Ureter (tissue), 1 donor: ENCODE measurements at regions not wholly inside any gene's neighbourhood (a gene's known extent, or its start where the extent isn't known, plus 50 kb on each side); places are given as distances from the start of the nearest gene placed in this dataset.
A peak's percentile ranks its signal among the peaks of the same experiment; 100 is the strongest.

Experiments used
- DNase-seq: peaks from one replicate; pipeline ENCODE4 v3.0.0-alpha.2; 2020; ENCODE audit warnings: low spot score
- donor health status: DM: yes; HTN: yes; CAD: no.

DNA sequence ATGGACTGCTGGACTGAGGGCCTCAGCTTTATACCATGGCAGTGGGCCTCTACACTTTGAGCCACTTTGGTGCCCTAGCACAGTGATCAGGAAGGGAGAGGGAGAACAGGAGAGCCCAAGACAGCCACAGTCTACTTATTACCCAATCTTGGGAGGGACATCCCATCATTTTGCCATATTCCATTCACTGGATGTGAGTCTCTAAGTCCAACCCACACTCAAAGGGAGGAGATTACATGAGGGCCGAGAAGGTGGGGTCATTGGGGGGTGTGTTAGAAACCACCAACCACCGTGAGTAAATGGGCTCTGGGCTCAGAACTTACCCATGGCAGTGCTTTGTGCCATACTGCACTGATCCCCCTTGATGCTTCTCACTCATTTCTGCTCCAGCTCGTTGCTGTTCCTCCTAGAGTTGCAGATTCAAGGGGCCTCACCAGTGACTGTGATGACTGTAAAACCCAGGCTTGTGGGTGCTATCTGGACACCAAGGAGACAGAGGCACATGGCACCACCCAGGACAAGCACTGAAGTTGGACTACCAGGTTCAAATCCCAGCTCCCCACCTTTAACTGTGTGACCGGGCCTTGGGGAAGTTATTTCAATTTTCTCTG is 97.6 kb upstream of the RAB6C start:
- DNase-seq = no peak

DNA sequence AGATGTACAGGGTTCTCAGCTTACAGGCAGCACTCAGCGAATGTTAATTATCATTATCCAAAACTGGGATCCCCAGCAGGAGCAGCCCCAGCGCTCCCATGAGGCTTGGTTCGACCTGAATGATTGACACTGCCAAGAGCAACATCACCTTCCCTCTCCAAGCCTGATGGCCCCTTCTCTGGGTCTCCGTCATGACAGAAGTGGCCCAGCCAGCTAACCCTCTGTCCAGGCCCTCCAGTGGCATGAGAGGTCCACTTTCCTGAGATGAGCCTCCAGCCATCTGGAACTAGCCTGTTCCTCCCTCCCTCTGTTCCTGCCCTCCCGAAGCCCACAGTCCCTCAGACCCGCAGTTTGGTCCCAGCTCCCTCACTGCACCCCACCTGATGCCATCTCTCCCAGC is 97.0 kb upstream of the RAB6C start:
- no peak for DNase-seq

DNA sequence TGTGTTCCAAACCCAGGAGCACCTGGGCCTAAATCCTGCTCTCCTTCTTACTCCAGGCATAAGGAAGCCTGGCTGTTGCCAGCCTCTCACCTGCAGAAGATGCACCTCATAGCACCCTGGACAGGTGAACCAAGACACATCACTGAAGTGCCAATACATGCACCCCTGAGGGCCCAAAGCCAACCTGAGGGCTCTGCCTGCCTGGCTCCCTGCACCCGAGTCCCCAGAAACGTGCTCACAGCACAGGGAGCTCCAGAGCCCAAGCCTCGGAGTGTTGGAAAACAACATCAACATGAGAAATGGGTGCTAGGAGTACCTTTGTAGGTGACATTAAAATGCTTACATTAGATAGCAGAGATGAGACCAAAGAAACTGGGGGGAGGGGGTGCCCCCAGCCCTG is 96.3 kb upstream of the RAB6C start:
- DNase-seq = no peak

DNA sequence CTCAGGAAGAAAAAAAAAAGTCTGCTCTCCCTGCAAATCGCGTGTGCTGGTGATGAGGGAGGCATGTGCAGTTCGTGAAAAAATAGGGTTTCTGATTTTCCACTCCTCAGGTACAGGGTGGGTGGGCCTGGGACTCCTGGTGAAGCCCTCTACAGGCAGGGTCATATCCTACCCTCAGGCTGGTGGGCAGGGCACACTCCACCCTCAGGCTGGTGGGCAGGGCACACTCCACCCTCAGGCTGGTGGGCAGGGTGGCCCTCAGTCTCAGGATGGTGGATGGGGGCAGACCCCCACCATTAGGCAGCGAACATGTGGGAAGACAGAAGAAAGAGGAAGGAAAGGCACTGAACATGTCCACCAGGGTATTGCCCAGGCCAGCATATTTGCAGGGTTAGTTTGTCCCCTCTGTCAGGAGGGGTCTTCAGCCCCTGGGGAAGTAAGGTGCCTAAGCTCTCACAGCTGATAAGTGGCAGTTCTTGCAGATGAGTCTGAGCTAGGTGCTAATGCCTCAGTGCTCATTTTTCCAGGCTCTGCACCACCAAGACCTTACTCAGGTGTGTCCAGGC is 95.2 kb upstream of the RAB6C start:
- no peak for DNase-seq

DNA sequence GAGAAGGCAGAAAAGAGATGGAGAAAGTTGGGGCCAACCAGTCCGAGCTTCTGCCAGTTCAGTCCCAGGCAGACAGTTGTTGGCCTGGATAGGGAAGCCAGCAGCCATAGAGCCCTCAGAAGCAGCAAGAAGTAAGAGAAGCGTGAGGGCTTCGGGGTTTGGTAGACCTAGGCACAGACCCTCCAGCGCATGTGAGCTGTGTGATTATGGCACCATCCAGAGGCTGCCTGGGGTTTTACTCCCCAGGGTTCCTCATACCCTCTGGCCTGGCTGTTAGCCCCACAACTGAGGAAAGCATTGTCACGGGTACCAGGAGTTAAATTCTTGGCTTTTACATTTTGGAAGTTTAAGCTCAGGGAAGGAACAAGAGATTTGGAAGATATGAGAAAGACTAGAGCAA is 93.7 kb upstream of the RAB6C start:
- DNase-seq = no peak

DNA sequence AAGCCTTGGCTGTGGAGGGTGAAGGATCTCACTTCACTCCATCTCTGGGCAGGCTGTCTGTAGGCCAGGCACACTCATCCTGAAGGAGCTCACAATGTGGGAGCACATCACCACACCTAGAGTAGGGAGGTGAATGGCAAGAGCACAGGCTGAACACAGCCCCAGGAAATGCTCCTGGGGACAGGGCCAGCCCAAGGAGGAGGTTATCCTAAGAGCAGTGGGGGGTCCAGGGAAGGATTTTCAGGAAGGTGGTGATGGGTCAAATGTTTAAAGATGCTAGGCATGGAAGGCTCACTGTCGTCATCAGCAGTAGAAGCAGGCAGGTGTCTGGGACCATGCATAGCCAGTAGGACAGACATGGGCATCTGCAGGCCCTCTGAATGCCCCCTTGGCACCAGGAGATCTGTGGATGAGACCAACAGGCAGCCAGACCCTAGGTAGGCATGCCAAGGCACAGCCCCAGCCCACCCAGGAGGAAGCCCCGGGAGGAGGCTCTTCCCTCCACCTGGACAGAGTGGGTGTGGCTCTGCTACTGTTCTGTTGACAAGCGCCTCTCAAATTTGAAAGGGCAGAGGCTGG is 91.7 kb upstream of the RAB6C start:
- no peak for DNase-seq

DNA sequence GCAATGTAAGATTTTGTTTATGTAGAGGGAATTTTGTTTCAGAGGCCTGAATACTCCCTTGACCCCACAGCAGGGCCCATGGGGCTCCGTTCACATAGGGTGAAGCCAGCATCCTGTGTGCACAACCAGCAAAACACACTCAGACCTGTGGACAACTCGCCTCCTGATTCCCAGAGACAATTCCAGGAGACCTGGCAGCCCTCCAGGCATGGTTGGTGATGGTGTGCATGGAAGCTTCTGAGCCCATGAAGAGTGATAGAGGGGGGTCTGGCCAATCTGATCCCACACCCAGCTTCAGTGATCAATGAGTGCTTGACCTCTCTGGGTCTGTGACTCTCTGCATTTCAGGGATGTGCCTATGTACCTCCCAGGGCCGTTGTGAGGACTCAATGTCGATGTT is 91.0 kb upstream of the RAB6C start:
- no peak for DNase-seq

DNA sequence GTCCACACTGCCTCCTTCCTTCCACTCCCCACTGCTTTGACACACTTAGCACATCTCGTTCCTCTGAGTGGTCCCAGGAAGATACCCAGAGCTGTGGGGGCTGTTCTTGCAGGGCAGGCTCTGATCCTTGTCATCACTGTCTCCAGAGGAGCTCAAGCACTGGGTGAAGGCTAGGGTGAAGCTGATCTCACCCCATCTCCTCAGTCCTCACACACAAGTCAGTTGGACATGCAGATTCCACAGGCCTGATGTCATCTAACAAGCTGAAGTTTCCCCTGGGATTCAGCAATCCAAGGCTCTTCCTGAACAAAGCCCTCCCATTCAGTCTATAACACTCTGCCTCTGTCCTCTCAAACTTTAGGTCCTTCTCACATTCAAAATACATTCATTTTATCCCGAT is 90.6 kb upstream of the RAB6C start:
- no peak for DNase-seq

DNA sequence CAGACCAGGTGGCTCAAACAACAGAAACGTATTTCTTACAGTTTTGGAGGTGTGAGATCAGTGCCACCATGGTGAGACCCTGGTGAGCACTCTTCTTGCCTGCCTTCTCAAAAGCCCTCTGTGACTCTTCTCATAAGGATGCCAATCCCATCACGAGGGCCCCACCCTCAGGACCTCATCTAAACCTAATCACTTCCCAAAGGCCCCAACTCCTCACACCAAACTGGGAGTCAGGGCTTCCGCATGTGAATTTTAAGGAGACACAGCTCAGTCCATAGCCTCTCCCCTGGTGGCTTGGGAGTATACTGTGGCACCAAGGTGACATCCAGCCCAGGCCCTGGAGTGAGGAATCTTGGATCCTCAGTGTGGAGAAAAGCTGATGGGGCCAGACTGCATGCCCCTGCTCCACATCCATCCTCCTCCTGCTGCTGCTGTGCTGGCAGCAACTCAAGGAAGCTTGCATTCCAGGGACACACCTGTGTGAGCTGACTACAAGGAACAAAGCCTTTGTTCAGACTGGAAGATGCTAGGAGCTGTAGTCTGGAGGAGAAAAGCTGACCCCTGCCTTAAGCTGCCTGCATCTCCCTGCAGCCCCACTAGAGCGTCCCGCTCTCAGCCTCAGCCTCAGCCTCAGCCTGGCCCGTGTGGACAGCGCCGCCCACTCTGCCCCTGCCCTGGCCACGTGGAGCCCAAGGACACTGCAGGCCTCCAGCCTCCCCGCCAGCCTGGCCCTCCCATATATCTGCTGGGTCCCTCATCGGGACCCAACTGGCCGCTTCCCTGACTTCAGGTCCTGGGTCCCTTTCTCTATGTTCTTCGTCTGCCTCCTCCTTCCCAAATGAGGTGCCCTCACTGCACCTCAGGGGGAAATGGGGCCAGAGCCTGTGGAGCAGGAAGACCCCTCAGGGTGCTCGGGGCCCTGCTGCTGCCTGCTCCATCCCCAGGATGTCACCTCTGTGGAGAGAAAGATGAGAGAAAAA is 87.8 kb upstream of the RAB6C start:
- no peak for DNase-seq

DNA sequence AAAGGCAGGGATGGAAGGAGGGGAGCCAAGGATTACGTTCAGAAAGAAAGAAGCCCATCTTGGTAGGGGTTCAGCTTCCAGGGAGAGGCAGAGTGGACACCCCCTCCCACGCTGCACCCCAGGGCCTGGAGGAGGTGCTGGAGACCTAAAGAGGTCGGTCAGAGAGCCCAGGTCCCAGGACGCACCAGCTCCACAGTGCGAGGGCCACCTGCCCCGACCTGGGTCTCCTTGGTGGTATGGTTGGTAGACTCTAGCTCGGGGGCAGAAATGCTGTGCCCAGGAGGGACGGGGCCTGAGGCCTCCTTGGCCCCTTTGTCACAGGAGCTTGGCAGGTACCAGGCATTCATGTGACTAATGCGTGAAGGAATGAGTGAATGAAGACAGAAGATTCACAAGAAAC is 87.1 kb upstream of the RAB6C start:
- no peak for DNase-seq

DNA sequence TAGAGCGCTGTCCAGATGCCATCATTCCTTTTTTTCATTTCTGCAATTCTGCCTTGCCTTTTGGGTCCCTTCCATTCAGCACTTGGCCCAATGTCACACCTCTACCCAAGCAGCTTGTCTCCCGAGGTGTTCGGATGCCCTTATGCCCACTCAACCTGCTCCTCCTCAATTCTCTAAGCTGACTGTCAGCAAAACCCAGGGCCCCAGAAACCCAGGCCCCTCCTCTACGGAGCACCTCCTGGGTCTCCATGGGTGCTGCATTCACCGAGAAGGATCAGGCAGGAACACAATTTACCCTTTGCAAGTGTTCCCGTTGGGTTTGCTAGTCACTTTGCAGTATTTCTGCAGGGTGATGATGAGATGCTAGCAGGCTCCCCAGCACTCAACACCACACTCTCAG is 86.7 kb upstream of the RAB6C start:
- DNase-seq = no peak

DNA sequence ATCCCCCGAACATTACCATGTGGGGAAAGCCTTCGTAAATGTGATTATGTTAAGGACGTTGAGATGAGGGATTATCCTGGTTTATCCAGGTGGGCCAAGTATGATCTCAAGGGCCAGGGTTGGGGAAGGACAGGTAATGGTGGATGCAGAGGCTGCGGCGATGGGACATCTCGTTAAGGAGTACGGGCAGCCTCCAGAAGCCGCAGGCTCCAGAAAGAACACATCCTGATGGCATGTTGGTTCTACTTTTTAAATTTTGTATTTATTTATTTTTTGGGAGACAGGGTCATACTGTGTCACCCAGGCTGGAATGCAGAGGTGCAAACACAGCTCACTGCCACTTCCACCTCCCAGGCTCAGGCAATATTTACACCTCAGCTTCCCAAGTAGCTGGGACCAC is 86.2 kb upstream of the RAB6C start:
- DNase-seq = no peak

DNA sequence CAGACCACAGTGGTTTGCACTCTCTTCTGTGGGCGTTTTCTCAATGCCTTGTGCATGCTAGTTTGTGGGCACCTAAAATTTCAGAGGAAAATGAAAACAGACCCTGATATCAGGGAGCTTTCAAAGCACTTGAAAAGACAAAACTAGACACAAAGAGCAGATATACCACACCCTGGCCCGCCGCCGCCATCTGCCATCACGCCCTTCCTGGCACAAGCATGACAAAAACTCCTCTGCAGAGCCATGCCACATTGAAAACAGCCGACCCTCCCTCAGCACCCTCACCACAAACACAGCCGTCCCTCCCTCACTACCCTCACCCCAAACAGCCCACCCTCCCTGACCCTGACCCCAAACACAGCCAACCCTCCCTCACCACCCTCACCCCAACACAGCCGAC is 84.8 kb upstream of the RAB6C start:
- DNase-seq = no peak

DNA sequence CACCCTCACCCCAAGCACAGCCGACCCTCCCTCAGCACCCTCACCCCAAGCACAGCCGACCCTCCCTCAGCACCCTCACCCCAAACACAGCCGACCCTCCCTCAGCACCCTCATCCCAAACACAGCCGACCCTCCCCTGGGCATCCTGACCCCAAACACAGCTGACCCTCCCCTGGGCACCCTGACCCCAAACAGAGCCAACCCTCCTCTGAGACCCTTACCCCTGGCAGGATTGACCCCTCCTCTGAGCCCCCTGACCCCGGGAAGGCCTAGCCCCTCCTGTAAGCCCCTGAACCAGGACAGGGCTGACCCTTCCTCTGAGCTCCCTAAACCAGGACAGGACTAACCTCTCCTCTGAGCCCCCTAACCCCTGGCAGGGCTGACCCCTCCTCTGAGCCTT is 84.4 kb upstream of the RAB6C start:
- peak; percentile 38 for DNase-seq

DNA sequence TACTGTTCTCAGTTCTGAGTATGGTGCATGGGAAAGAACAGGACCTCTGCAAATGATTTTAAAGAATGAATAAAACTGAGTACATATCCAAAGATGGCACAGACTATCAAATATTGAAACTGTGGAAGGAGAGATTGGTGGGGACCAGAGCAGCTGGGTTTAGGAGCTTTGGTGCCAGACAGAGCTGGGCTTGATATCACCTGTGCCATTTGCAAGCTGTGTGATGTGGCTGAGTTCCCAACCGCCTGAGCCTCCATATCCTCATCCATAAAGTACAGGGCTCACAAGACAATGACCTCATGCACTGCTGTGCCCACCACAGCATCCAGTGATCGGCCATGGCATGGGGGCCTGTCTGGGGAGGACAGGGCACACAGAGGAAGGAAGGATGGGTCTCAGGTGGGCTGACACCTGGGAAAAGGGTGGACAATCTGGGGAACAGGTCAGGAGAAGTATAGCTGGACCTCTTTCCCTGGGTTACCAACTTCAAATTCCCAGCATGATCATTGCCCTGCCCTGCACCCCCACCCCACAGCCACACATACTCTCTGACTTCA is 83.9 kb upstream of the RAB6C start:
- peak; percentile 10 for DNase-seq

DNA sequence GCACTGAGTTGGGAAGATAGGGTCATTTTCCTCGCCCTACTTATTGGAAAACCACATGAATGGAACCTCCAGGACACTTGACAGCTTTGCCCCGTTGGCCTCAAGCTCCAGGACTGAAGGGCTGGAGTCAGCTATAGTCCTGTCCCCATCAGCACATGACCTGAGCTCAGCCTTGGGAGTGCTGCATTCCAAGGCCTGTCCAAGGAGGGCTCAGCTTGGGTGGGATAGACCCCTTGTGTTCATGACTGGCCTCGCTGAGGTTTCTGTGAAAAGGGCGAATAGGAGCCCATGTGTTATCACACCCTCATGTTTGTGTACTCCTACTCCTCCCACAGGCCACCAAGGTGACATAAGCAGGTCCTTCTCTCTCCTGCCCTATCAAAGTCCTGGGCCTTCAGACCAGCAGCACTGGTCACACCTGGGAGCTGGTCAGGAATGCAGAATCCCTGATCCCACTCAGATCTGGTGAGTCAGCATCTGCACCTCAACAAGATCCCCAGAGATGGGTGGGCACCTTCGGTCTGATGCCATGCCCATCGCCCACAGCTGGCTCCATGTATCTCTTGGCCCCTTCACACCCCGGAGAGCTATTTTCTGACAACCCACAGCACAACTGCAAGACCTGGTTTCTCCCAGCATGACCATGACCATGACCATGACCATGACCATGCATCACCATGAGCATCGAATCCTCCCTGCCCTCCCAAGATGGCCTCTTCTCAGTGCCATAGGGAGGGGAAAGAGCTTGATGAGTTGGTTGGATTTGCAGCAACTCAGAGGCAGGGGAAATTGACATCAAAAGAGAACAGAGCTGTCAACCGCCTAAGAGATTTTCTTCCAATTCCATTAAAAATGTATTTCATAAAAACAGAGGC is 83.0 kb upstream of the RAB6C start:
- DNase-seq = peak; percentile 28

DNA sequence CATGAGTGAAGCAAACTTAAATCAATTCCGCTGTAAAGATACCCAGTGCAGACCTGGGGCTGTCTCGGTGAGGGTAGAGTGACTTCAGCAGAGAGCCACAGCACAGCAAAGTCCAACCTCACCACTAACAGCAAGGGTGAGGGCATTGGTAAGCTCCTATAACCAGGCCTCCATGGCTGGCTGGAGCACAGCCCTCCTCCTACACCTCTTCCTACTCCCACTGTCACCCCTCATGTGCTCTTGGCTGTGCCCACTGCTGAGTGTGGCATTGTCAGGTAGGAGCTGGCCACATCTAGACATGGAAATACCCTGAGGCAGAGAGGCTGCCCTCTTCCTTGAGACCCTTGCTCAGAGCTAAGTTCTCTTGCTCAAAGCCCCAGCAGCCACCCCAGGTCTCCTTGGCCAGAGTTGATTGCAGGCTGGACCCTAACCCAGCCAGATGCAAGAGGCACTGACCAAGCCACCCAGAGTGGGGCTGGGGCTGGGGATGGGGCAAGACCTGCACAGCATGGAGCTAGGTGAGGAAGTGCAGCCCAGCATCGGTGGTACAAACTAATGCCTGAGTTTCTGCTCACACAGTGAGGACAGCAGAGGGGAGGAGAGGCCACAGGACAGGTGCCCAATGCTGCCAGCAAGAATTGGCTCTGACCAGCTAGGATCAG is 77.6 kb upstream of the RAB6C start:
- peak; percentile 26 for DNase-seq

DNA sequence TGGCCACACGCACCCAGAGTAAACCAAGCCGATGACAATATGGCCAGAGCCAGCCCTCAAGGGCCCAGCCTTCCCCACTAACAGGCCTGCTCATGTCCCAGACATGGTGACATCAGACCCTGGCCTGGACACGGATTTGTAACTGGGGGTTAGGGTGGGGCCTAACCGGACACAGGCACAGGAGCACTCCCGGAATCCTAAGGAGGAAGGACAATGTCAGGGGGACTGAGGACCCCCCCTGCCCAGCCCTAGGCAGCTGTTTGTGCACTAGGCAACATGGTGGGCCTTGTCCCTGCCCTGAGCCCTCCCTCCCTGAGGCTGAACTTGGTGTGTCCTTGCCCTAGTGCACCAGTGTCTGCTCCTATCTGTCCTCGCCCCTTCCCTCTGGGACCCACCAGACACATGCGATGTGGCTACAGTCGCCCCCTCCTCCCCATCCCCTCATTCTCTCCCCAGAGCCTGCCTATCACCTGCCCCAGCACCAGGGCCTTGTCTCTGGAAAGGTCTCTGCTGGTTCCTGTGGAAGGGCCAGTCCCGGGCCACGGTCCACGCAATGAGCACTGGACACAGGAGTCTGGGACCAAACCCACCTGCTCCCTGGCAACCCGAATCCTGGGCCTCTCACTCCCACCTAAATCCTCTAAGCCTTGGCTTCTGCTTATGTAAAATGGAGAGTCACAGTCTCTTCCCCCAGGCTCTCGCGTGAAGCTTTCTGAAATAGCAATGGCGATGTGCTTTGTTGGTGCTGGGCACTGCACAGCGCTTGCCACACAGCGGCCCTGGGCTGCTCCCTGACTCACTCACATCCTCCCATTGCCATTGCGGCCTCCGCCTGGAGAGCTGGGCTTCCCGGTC is 76.5 kb upstream of the RAB6C start:
- DNase-seq = peak; percentile 32

DNA sequence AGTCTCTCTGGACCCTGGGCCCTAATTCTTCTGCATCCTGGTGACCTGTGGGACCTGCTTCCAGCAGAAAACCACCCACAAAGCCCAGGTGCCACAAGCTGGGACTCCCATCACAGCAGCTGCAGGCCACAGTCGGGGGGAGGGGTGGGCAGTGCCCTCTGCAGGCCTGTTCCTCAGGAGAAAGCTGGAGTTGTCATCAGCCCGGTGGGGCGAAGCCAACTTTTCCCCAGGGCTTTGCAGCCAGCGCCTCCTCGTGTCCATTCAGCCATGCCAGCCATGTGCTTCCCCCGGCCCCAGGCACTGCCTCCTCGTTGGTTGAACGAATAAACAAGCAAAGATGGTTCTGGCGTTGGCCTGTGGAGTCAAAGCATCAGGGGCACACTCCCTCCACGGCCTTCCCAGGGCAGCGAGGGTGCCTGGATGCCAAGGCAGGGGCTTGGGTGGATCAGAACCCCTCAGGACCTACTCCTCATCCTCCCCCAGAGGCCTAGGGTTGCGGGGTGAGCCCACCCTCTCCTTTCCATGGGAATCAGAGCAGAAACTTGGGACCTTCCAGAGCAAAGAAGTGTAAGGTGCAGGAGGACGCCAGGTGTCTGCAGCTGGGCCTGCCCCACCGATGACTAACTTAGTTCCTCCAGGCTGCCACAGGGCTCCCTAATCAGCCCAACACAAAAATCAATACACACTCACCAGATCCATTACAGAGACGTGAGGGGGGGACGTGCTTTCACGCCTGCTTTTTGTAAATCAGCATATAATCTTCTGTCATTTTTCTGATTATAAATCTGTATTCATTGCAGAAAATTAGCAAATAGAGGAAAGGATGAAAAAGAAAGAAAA is 75.7 kb upstream of the RAB6C start:
- DNase-seq = peak; percentile 40
